ENCODE measurements at regions not wholly inside any gene's neighbourhood (a gene's known extent, or its start where the extent isn't known, plus 50 kb on each side); places are given as distances from the start of the nearest gene placed in this dataset.

DNA sequence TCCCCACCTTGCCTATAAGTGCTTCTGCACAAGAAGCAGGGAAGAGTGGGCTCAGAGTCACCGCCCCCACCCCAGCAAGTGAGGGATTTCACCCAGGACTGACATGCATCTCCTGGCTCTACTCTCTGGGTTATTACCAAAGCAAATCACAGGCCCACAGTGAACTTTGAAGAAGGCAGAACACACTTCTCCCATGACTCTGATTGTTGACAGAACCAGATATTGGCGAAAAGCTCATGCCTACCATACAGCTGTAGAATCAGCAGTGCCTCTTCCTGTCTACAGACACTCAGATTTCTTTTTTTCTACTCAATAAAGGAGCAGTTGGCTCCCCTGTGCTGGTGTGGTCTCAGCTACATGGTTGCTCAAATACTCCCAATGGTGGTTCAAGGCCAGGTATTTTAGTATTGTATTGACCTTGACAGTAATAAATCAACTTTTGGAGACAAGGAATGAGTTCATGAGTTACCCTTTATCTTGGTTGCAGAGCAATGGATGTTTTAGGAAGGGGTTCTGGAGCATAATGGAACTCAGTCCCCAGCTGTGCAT lies 512.9 kb upstream of the ID2 start:
- no peak for TF ChIP-seq CSDE1 (IDR thresholded peaks at IDR 0.05)
- WGBS (ENCODE audit: insufficient coverage, low coverage, missing lambda C conversion rate): 0% methylated on average over 2 of the region's 2 CpGs
- no peaks in the 10 kb centered on the region for H3K79me2 ChIP-seq (ENCODE audit: control insufficient read depth, insufficient read depth, low read length)
- no peaks in the 10 kb centered on the region for H3K9me1 ChIP-seq (ENCODE audit: control insufficient read depth, insufficient read depth, low read length)
- no peak overlapping the region for H3K9ac ChIP-seq (ENCODE audit: insufficient read depth in 1 of 2, low read depth in 2 of 2, low read length in 2 of 2)
- no peaks in the 10 kb centered on the region; the same call in 1 of the 2 replicates for H4K20me1 ChIP-seq (replicated peaks; ENCODE audit: control insufficient read depth, insufficient read depth, low read length)
- DNase-seq (ENCODE audit: extremely low read depth in 1 of 4, low spot score in 3 of 4): no peak
- ChIA-PET CTCF (ENCODE audit: low intra/inter-chr PET ratio) (no interaction called here), POLR2A (interaction anchor here (0.6 to 1.3 kb wide), 2 partner anchors 10 to 213 kb away, joined by 3 to 4 read pairs; no protein-coding TSS in a partner anchor)
- in situ Hi-C loops (cut with MboI): no loop called here
- no peaks in the 10 kb centered on the region for H3K9me3 ChIP-seq (replicated peaks; ENCODE audit: control insufficient read depth, insufficient read depth, low read depth, low read length)
- no peak overlapping the region for H2AFZ ChIP-seq (ENCODE audit: low read depth, low read length)
- no TSS peak for BruUV-seq (replicated peaks)
- no peaks in the 10 kb centered on the region for H3K36me3 ChIP-seq (ENCODE audit: control insufficient read depth, insufficient read depth, low read length)
- no peaks in the 10 kb centered on the region for H3K4me1 ChIP-seq (replicated peaks in 1 of 2; ENCODE audit: control insufficient read depth in 2 of 2, insufficient read depth in 2 of 2, low read length in 2 of 2)
- no peak for ATAC-seq
- intact Hi-C loops (cut with micrococcal nuclease): no loop called here
- no peak overlapping the region for H3K4me2 ChIP-seq (ENCODE audit: insufficient read depth, low read length)
- H3K27me3 ChIP-seq (ENCODE audit: control insufficient read depth in 2 of 2, insufficient read depth in 2 of 2, low read length in 2 of 2): peaks cover 0 to 14% of the 10 kb centered on the region in 2 experiments; a peak in 2 of 5 replicates
- H3K27ac ChIP-seq (ENCODE audit: extremely low read depth, low read depth, low read length): no peak overlapping the region
- FAIRE-seq: no peak
- H3K4me3 ChIP-seq: no peak overlapping the region

DNA sequence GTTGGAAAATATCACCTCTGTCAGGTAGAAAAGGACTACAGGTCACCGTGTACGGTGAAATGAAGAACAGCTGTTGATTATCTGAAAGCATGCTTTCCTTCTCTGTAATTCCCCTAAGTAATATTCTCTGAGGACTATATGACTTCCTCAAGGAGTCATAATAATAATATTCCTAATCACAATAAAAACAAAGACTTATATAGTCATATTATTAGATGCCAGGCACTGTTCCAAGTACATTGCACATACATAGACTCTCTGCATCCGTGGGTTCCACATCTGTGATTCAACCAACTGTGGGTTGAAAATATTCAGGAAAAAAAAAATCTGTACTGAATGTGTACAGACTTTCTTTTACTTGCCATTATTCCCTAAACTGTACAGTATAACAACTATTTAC lies 512.4 kb upstream of the ID2 start:
- Histone ChIP-seq H3K27me3 (ENCODE audit: control insufficient read depth in 2 of 2, insufficient read depth in 2 of 2, low read length in 2 of 2) (peaks cover 0 to 13% of the 10 kb centered on the region in 2 experiments; a peak in 2 of 5 replicates), H3K9ac (ENCODE audit: insufficient read depth in 1 of 2, low read depth in 2 of 2, low read length in 2 of 2) (no peak overlapping the region), H3K4me1 (replicated peaks in 1 of 2; ENCODE audit: control insufficient read depth in 2 of 2, insufficient read depth in 2 of 2, low read length in 2 of 2) (no peaks in the 10 kb centered on the region), H3K4me3 (no peak overlapping the region), H3K79me2 (ENCODE audit: control insufficient read depth, insufficient read depth, low read length) (no peaks in the 10 kb centered on the region), H3K36me3 (ENCODE audit: control insufficient read depth, insufficient read depth, low read length) (no peaks in the 10 kb centered on the region), H3K27ac (ENCODE audit: extremely low read depth, low read depth, low read length) (no peak overlapping the region), H4K20me1 (replicated peaks; ENCODE audit: control insufficient read depth, insufficient read depth, low read length) (no peaks in the 10 kb centered on the region; the same call in 1 of the 2 replicates), H3K9me3 (replicated peaks; ENCODE audit: control insufficient read depth, insufficient read depth, low read depth, low read length) (no peaks in the 10 kb centered on the region), H3K4me2 (ENCODE audit: insufficient read depth, low read length) (no peak overlapping the region), H3K9me1 (ENCODE audit: control insufficient read depth, insufficient read depth, low read length) (no peaks in the 10 kb centered on the region), H2AFZ (ENCODE audit: low read depth, low read length) (no peak overlapping the region)
- in situ Hi-C loops (cut with MboI) (no loop called here), intact Hi-C loops (cut with micrococcal nuclease) (no loop called here)
- no peak for DNase-seq (ENCODE audit: extremely low read depth in 1 of 4, low spot score in 3 of 4)
- BruUV-seq (replicated peaks): no TSS peak
- CTCF ChIA-PET (ENCODE audit: low intra/inter-chr PET ratio): no interaction called here
- no peak for ATAC-seq
- no peak for FAIRE-seq
- WGBS (ENCODE audit: insufficient coverage, low coverage, missing lambda C conversion rate): 2% methylated on average over 3 of the region's 3 CpGs
- POLR2A ChIA-PET: interaction anchor here (1.3 kb wide), 1 partner anchor 9 kb away, joined by 3 read pairs; no protein-coding TSS in a partner anchor
- TF ChIP-seq PRMT5 (CRISPR knock-in tag; IDR thresholded peaks at IDR 0.05): no peak
- no peak for TF ChIP-seq KDM4B (IDR thresholded peaks at IDR 0.05; ENCODE audit: borderline replicate concordance in 2 of 2, low read depth in 1 of 2)
- TF ChIP-seq ZFP30 (CRISPR knock-in tag; IDR thresholded peaks at IDR 0.05; ENCODE audit: borderline replicate concordance): no peak

Measured in K562 (cell line).